HEK293 (cell line): ENCODE measurements at regions not wholly inside any gene's neighbourhood (a gene's known extent, or its start where the extent isn't known, plus 50 kb on each side); places are given as distances from the start of the nearest gene placed in this dataset.
"Not testable (repeated sequence)": the region's sequence is repeated elsewhere in the genome, so short reads cannot be mapped to it uniquely, and the experiment has no call there.

Source experiments
- CTCF ChIA-PET: fragments of 350-600 bp; formaldehyde crosslinking; extraction: SDS; loops from one replicate; lab custom pipeline; 2021; ENCODE audit warnings: antibody characterized with exemption; lab: Yijun Ruan, JAX
- POLR2A ChIA-PET: fragments of 300-600 bp; formaldehyde crosslinking; extraction: SDS; loops from one replicate; lab custom pipeline; 2020; ENCODE audit warnings: antibody characterized with exemption, inconsistent platforms; lab: Yijun Ruan, JAX
- H3K27ac ChIP-seq: fragments of 200-500 bp; sonication (Bioruptor generic); 2 replicates; pipeline ENCODE4 v1.5.1; 2014; ENCODE audit warnings: low read depth, low read length, control low read depth, inconsistent platforms; ENCODE audit errors: extremely low read depth
- H3K36me3 ChIP-seq, 2 experiments: fragments of 200-500 bp in 1 of 2; sonication (Bioruptor generic) in 1 of 2; 1 replicate in 1 of 2; 2 replicates in 1 of 2; pipeline ENCODE4 v1.5.1; 2014 to 2017; ENCODE audit warnings: inconsistent platforms in 2 of 2, low read length in 2 of 2; ENCODE audit not compliant: control insufficient read depth in 2 of 2, insufficient read depth in 1 of 2
- H3K4me1 ChIP-seq: fragments of 200-500 bp; sonication (Bioruptor generic); 2 replicates; pipeline ENCODE4 v1.5.1; 2014; ENCODE audit warnings: mild to moderate bottlenecking, low read length, inconsistent platforms; ENCODE audit not compliant: control insufficient read depth, insufficient read depth
- H3K4me3 ChIP-seq: 2 replicates; pipeline ENCODE4 v1.5.1; 2011; ENCODE audit warnings: low read depth, mild to moderate bottlenecking, control low read depth, low read length, moderate library complexity
- H3K9me3 ChIP-seq: fragments of 200-500 bp; sonication (Bioruptor generic); 2 replicates; pipeline ENCODE4 v1.5.1; 2014; ENCODE audit warnings: low read depth, low read length, inconsistent platforms; ENCODE audit not compliant: control insufficient read depth, insufficient read depth
- GLI2 ChIP-seq: fragments of 450-650 bp; formaldehyde crosslinking; IDR thresholded peaks from 2 replicates; pipeline ENCODE4; 2017; ENCODE audit warnings: missing biosample characterization, missing genetic modification characterization, low read depth, borderline replicate concordance
- GLIS2 ChIP-seq: fragments of 450-650 bp; formaldehyde crosslinking; IDR thresholded peaks from 2 replicates; pipeline ENCODE4 v1.5.1; 2016; ENCODE audit warnings: missing biosample characterization, missing genetic modification characterization
- SETDB1 ChIP-seq: IDR thresholded peaks from one replicate; pipeline ENCODE4 v1.6.1; 2017; ENCODE audit warnings: mild to moderate bottlenecking, low read length, moderate library complexity, mixed read lengths; ENCODE audit not compliant: insufficient read length
- WT1 ChIP-seq: fragments of 450-650 bp; formaldehyde crosslinking; IDR thresholded peaks from 2 replicates; pipeline ENCODE4 v1.5.1; 2016; ENCODE audit warnings: missing biosample characterization, missing genetic modification characterization
- ZIC2 ChIP-seq: fragments of 450-650 bp; formaldehyde crosslinking; IDR thresholded peaks from 2 replicates; pipeline ENCODE4 v1.5.1; 2016; ENCODE audit warnings: missing biosample characterization, missing genetic modification characterization
- ZNF132 ChIP-seq: fragments of 450-650 bp; formaldehyde crosslinking; IDR thresholded peaks from 2 replicates; pipeline ENCODE4 v1.5.1; 2017; ENCODE audit warnings: missing biosample characterization, missing genetic modification characterization, borderline replicate concordance
- ZNF48 ChIP-seq: fragments of 450-650 bp; formaldehyde crosslinking; IDR thresholded peaks from 2 replicates; pipeline ENCODE4 v1.5.1; 2016; ENCODE audit warnings: missing biosample characterization, missing genetic modification characterization
- ZNF529 ChIP-seq: fragments of 450-650 bp; formaldehyde crosslinking; IDR thresholded peaks from 2 replicates; pipeline ENCODE4 v1.5.1; 2017; ENCODE audit warnings: missing genetic modification characterization, missing biosample characterization; ENCODE audit not compliant: insufficient replicate concordance
- ZNF623 ChIP-seq: fragments of 450-650 bp; formaldehyde crosslinking; IDR thresholded peaks from 2 replicates; pipeline ENCODE4 v1.5.1; 2016; ENCODE audit warnings: missing biosample characterization, missing genetic modification characterization
- ZNF664 ChIP-seq: fragments of 450-650 bp; formaldehyde crosslinking; IDR thresholded peaks from 2 replicates; pipeline ENCODE4 v1.5.1; 2016; ENCODE audit warnings: missing biosample characterization, missing genetic modification characterization
- ZNF776 ChIP-seq: fragments of 450-650 bp; formaldehyde crosslinking; IDR thresholded peaks from 2 replicates; pipeline ENCODE4 v1.5.0; 2017; ENCODE audit warnings: missing biosample characterization, missing genetic modification characterization, borderline replicate concordance
- TF ChIP-seq, protein P1 (sequence below): fragments of 450-650 bp; formaldehyde crosslinking; IDR thresholded peaks from 2 replicates; pipeline ENCODE4 v1.5.1; 2016; ENCODE audit warnings: missing biosample characterization, missing genetic modification characterization
- TF ChIP-seq, protein P2 (sequence below): fragments of 450-650 bp; formaldehyde crosslinking; IDR thresholded peaks from 2 replicates; pipeline ENCODE4 v1.5.1; 2017; ENCODE audit warnings: missing biosample characterization, missing genetic modification characterization
- TF ChIP-seq, protein P3 (sequence below): fragments of 450-650 bp; formaldehyde crosslinking; IDR thresholded peaks from 2 replicates; pipeline ENCODE4 v1.5.1; 2017; ENCODE audit warnings: missing biosample characterization, missing genetic modification characterization
- TF ChIP-seq, protein P4 (sequence below): fragments of 450-650 bp; formaldehyde crosslinking; IDR thresholded peaks from 2 replicates; pipeline ENCODE4 v1.5.1; 2016; ENCODE audit warnings: missing biosample characterization, missing genetic modification characterization, borderline replicate concordance
- TF ChIP-seq, protein P5 (sequence below): fragments of 450-650 bp; formaldehyde crosslinking; IDR thresholded peaks from 2 replicates; pipeline ENCODE4 v1.5.1; 2016; ENCODE audit warnings: missing biosample characterization, missing genetic modification characterization

DNA sequence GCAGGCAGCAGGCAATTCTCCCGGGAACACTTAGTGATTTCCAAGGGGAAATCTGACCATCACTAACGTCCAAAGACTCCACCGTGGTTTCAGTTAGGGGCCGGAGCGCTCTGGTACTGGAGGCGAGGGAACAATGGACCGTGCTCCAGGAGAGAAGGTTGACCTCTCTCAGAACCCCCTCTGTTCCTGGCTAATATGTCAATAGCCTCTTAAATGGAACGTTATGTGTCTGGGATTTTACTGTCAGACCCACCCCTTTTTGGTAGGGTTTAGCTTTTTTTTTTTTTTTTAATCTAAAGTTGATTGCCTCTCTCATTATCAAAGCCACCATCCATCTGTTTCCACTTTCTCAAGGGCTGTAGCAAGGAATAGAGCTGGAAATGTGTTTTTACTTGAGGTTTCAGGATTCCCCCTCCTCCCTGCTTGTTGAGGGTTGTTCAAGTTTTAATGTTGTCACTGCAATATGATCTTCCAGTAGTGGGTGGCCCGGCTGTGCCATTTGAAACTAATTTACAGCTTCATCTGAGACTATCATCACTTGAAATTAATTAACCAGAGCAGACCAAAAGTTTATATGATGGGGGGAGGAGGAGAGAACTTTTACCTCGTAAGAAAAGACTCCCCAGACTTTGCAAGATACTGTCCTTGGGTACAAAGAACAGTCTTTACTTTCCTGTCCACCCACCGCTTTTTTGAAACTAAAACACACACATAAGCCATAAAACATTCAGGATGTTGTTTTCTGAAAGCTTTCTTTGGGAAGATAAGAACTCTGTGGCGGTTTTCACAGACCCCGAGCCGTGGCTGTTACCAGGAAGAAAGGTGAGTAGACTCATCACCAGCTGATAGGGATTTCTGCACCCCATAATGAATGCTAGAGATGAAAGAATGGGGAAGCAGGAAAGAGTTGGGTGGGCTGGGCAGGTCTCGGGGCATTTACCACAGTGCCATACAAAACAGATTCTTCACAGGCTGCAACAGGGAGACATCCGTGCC is 187.8 kb downstream of the UACA start (continued):
- TF ChIP-seq ZNF776 (tag by site-specific recombination), result no peak
- TF ChIP-seq, protein P1, sequence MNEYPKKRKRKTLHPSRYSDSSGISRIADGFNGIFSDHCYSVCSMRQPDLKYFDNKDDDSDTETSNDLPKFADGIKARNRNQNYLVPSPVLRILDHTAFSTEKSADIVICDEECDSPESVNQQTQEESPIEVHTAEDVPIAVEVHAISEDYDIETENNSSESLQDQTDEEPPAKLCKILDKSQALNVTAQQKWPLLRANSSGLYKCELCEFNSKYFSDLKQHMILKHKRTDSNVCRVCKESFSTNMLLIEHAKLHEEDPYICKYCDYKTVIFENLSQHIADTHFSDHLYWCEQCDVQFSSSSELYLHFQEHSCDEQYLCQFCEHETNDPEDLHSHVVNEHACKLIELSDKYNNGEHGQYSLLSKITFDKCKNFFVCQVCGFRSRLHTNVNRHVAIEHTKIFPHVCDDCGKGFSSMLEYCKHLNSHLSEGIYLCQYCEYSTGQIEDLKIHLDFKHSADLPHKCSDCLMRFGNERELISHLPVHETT (tag by site-specific recombination), result peak; percentile 54
- TF ChIP-seq, protein P2, sequence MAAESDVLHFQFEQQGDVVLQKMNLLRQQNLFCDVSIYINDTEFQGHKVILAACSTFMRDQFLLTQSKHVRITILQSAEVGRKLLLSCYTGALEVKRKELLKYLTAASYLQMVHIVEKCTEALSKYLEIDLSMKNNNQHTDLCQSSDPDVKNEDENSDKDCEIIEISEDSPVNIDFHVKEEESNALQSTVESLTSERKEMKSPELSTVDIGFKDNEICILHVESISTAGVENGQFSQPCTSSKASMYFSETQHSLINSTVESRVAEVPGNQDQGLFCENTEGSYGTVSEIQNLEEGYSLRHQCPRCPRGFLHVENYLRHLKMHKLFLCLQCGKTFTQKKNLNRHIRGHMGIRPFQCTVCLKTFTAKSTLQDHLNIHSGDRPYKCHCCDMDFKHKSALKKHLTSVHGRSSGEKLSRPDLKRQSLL (tag by site-specific recombination), result 0 out of 2 replicates have a peak, but pooled peaks have one; percentile 9
- no peak for TF ChIP-seq ZNF664
- peak; percentile 92 for TF ChIP-seq GLI2 (tag by site-specific recombination)
- TF ChIP-seq, protein P3, sequence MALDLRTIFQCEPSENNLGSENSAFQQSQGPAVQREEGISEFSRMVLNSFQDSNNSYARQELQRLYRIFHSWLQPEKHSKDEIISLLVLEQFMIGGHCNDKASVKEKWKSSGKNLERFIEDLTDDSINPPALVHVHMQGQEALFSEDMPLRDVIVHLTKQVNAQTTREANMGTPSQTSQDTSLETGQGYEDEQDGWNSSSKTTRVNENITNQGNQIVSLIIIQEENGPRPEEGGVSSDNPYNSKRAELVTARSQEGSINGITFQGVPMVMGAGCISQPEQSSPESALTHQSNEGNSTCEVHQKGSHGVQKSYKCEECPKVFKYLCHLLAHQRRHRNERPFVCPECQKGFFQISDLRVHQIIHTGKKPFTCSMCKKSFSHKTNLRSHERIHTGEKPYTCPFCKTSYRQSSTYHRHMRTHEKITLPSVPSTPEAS (tag by site-specific recombination), result no peak
- no peak for TF ChIP-seq ZNF132
- TF ChIP-seq ZNF48 (tag by site-specific recombination), result no peak
- no peak for TF ChIP-seq GLIS2 (tag by site-specific recombination)
- no peak for TF ChIP-seq ZNF623 (tag by site-specific recombination)
- TF ChIP-seq, protein P4, sequence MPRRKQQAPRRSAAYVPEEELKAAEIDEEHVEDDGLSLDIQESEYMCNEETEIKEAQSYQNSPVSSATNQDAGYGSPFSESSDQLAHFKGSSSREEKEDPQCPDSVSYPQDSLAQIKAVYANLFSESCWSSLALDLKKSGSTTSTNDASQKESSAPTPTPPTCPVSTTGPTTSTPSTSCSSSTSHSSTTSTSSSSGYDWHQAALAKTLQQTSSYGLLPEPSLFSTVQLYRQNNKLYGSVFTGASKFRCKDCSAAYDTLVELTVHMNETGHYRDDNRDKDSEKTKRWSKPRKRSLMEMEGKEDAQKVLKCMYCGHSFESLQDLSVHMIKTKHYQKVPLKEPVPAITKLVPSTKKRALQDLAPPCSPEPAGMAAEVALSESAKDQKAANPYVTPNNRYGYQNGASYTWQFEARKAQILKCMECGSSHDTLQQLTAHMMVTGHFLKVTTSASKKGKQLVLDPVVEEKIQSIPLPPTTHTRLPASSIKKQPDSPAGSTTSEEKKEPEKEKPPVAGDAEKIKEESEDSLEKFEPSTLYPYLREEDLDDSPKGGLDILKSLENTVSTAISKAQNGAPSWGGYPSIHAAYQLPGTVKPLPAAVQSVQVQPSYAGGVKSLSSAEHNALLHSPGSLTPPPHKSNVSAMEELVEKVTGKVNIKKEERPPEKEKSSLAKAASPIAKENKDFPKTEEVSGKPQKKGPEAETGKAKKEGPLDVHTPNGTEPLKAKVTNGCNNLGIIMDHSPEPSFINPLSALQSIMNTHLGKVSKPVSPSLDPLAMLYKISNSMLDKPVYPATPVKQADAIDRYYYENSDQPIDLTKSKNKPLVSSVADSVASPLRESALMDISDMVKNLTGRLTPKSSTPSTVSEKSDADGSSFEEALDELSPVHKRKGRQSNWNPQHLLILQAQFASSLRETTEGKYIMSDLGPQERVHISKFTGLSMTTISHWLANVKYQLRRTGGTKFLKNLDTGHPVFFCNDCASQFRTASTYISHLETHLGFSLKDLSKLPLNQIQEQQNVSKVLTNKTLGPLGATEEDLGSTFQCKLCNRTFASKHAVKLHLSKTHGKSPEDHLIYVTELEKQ (tag by site-specific recombination), result peak; percentile 65; the same call in 1 of the 2 replicates
- TF ChIP-seq ZIC2 (tag by site-specific recombination), result no peak
- TF ChIP-seq, protein P5, sequence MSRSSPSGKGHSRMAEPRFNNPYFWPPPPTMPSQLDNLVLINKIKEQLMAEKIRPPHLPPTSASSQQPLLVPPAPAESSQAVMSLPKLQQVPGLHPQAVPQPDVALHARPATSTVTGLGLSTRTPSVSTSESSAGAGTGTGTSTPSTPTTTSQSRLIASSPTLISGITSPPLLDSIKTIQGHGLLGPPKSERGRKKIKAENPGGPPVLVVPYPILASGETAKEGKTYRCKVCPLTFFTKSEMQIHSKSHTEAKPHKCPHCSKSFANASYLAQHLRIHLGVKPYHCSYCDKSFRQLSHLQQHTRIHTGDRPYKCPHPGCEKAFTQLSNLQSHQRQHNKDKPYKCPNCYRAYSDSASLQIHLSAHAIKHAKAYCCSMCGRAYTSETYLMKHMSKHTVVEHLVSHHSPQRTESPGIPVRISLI (tag by site-specific recombination), result peak; percentile 77; the same call in 1 of the 2 replicates
- TF ChIP-seq, all 188 proteins: peak for 58

DNA sequence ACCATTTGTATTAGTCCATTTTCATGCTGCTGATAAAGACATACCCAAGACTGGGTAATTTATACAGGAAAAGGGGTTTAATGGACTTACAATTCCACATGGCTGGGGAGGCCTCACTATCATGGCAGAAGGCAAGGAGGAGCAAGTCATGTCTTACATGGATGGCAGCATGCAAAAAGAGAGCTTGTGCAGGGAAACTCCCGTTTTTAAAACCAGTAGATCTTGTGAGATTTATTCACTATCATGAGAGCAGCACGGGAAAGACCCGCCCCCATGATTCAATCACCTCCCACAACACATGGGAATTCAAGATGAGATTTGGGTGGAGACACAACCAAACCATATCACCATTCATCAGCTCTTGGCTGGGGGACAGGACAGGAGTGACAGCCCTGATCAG is 189.0 kb downstream of the UACA start:
- CTCF ChIA-PET, result interaction anchor here (0.9 to 5.7 kb wide), 5 partner anchors 10 to 65 kb away, joined by 3 to 40 read pairs (median 3); no protein-coding TSS in a partner anchor
- POLR2A ChIA-PET, result interaction anchor here (1.0 to 1.7 kb wide), 2 partner anchors 8 to 11 kb away, joined by 4 read pairs; no protein-coding TSS in a partner anchor
- H3K36me3 ChIP-seq, H3K4me3 ChIP-seq, H3K9me3 ChIP-seq: not testable (repeated sequence)
- TF ChIP-seq WT1 (tag by site-specific recombination) (0 out of 2 replicates have a peak, but pooled peaks have one; percentile 11), SETDB1 (peak; percentile 93), ZNF529 (tag by site-specific recombination) (peak; percentile 7)
- TF ChIP-seq, all 188 proteins: peak for 3; not testable (repeated sequence) for 185
- H3K4me1 ChIP-seq, result peaks cover 27% of the 10 kb centered on the region
- not testable (repeated sequence) for H3K27ac ChIP-seq
